SK-N-SH (cell line): ENCODE measurements at regions not wholly inside any gene's neighbourhood (a gene's known extent, or its start where the extent isn't known, plus 50 kb on each side); places are given as distances from the start of the nearest gene placed in this dataset.
A peak's percentile ranks its signal among the peaks of the same experiment; 100 is the strongest.

Experiments
- CTCF ChIA-PET: fragments of 300-600, 350-600 bp; formaldehyde crosslinking; extraction: SDS; loops from one replicate; lab custom pipeline; 2021; lab: Yijun Ruan, JAX
- POLR2A ChIA-PET: fragments of 350-600 bp; sonication (Branson Sonifier 250); formaldehyde crosslinking; extraction: SDS; loops from one replicate; lab custom pipeline; 2020; ENCODE audit warnings: antibody characterized with exemption, inconsistent platforms; lab: Yijun Ruan, JAX
- DNase-seq: peaks from one replicate; pipeline ENCODE4 v3.0.0; 2012
- H2AFZ ChIP-seq: fragments of 200-600 bp; sonication (generic); 2 replicates; pipeline ENCODE4 v1.8.1; 2016; ENCODE audit warnings: antibody characterized with exemption, mild to moderate bottlenecking, low read depth
- H3F3A ChIP-seq: fragments of 200-600 bp; sonication (generic); replicated peaks from 2 replicates; pipeline ENCODE3; 2016; ENCODE audit warnings: antibody characterized with exemption, mild to moderate bottlenecking; ENCODE audit not compliant: insufficient read depth
- H3K27ac ChIP-seq, 2 experiments: fragments of 200-500 bp in 1 of 2; fragments of 200-600 bp in 1 of 2; sonication (Bioruptor generic) in 1 of 2; sonication (generic), shearing (Covaris generic) in 1 of 2; 2 replicates each; pipeline versions ENCODE4 v1.5.1 to v1.6.1; 2014 to 2016; ENCODE audit warnings: low read depth in 2 of 2, inconsistent platforms in 1 of 2, low read length in 1 of 2, mild to moderate bottlenecking in 1 of 2, mixed read lengths in 1 of 2
- H3K27me3 ChIP-seq: fragments of 200-600 bp; sonication (generic), shearing (Covaris generic); 2 replicates; pipeline ENCODE4 v1.6.1; 2016; ENCODE audit warnings: mixed run types; ENCODE audit not compliant: insufficient read depth
- H3K36me3 ChIP-seq, 2 experiments: fragments of 200-500 bp in 1 of 2; fragments of 200-600 bp in 1 of 2; sonication (Bioruptor generic) in 1 of 2; sonication (generic) in 1 of 2; replicated peaks in 1 of 2; 2 replicates each; pipeline versions ENCODE3 to v1.5.1; 2014 to 2016; ENCODE audit warnings: low read length in 1 of 2, mild to moderate bottlenecking in 1 of 2; ENCODE audit not compliant: insufficient read depth in 2 of 2, control insufficient read depth in 1 of 2
- H3K4me1 ChIP-seq, 2 experiments: fragments of 200-500 bp in 1 of 2; fragments of 200-600 bp in 1 of 2; sonication (Bioruptor generic) in 1 of 2; sonication (generic), shearing (Covaris generic) in 1 of 2; 2 replicates each; pipeline versions ENCODE4 v1.5.1 to v1.6.1; 2014 to 2016; ENCODE audit warnings: low read depth in 1 of 2, low read length in 1 of 2, mixed run types in 1 of 2; ENCODE audit not compliant: insufficient read depth in 2 of 2, control insufficient read depth in 1 of 2
- H3K4me2 ChIP-seq: fragments of 200-600 bp; sonication (generic), shearing (Covaris generic); 2 replicates; pipeline ENCODE4 v1.6.1; 2017; ENCODE audit warnings: mixed run types
- H3K4me3 ChIP-seq, 2 experiments: fragments of 200-500 bp in 1 of 2; fragments of 200-600 bp in 1 of 2; sonication (Bioruptor generic) in 1 of 2; sonication (generic), shearing (Covaris generic) in 1 of 2; 2 replicates each; pipeline versions ENCODE4 v1.5.1 to v1.8.1; 2014 to 2016; ENCODE audit warnings: low read depth in 2 of 2, inconsistent platforms in 1 of 2, low read length in 1 of 2, mild to moderate bottlenecking in 1 of 2, mixed read lengths in 1 of 2, moderate library complexity in 1 of 2
- H3K79me2 ChIP-seq: fragments of 200-600 bp; sonication (generic); 2 replicates; pipeline ENCODE4 v1.8.1; 2017; ENCODE audit warnings: mild to moderate bottlenecking; ENCODE audit not compliant: insufficient read depth
- H3K9ac ChIP-seq: fragments of 200-600 bp; sonication (generic); 2 replicates; pipeline ENCODE4 v1.6.1; 2017; ENCODE audit warnings: mixed run types
- H3K9me2 ChIP-seq: fragments of 200-600 bp; sonication (generic); 2 replicates; pipeline ENCODE4 v1.6.1; 2017; ENCODE audit warnings: mixed run types
- H3K9me3 ChIP-seq: fragments of 200-600 bp; sonication (generic); 2 replicates; pipeline ENCODE4 v1.6.1; 2017; ENCODE audit warnings: mixed run types, mild to moderate bottlenecking, moderate library complexity
- H4K20me1 ChIP-seq: fragments of 200-600 bp; sonication (generic); 2 replicates; pipeline ENCODE4 v1.6.1; 2017; ENCODE audit warnings: mild to moderate bottlenecking, mixed run types; ENCODE audit not compliant: insufficient read depth
- CTCF ChIP-seq: fragments of 200-600 bp; sonication (generic); IDR thresholded peaks from 2 replicates; pipeline ENCODE4 v1.6.1; 2017; ENCODE audit warnings: antibody characterized with exemption, mild to moderate bottlenecking, moderate library complexity
- GATA2 ChIP-seq: sonication (generic); formaldehyde crosslinking; IDR thresholded peaks from 2 replicates; pipeline ENCODE4 v1.5.0; 2020; ENCODE audit warnings: mild to moderate bottlenecking, missing genetic modification reagents
- RAD21 ChIP-seq: IDR thresholded peaks from 2 replicates; pipeline ENCODE4 v1.6.1; 2012; ENCODE audit warnings: mild to moderate bottlenecking, low read length
- REST ChIP-seq: IDR thresholded peaks from 2 replicates; pipeline ENCODE4 v1.6.1; 2012; ENCODE audit warnings: mild to moderate bottlenecking, low read depth, low read length, moderate library complexity
- RXRA ChIP-seq: IDR thresholded peaks from 2 replicates; pipeline ENCODE4 v1.4.0; 2012; ENCODE audit warnings: low read depth, mild to moderate bottlenecking, borderline replicate concordance
- SMC3 ChIP-seq: IDR thresholded peaks from 2 replicates; pipeline ENCODE4 v1.6.1; 2012; ENCODE audit warnings: low read depth, low read length, improper control_type of control experiment
- YY1 ChIP-seq: IDR thresholded peaks from 2 replicates; pipeline ENCODE4 v1.4.0; 2012; ENCODE audit warnings: low read depth, mild to moderate bottlenecking
- WGBS: methylation state at CpG from one replicate; pipeline ENCODE4 v1.1.6; 2017; ENCODE audit warnings: low lambda C conversion rate; 5-methylcytosine and 5-hydroxymethylcytosine counted together

- ChIA-PET POLR2A (no interaction called here), CTCF (interaction anchor here (0.6 to 3.7 kb wide), 5 partner anchors 12 to 33 kb away, joined by 3 to 13 read pairs (median 5); no protein-coding TSS in a partner anchor)
- Histone ChIP-seq H3K9me3 (no peaks in the 10 kb centered on the region), H3K36me3 (no peaks in the 10 kb centered on the region), H3K27ac (no peak overlapping the region), H3K9me2 (no peaks in the 10 kb centered on the region), H3K4me1 (no peaks in the 10 kb centered on the region), H4K20me1 (no peaks in the 10 kb centered on the region), H3K4me2 (no peak overlapping the region; the same call in 1 of the 2 replicates), H2AFZ (no peak overlapping the region), H3F3A (no peaks in the 10 kb centered on the region), H3K4me3 (no peak overlapping the region), H3K27me3 (no peaks in the 10 kb centered on the region), H3K9ac (no peak overlapping the region), H3K79me2 (no peaks in the 10 kb centered on the region)
- WGBS = 71% methylated on average over 5 of the region's 5 CpGs
- no peak for DNase-seq
- TF ChIP-seq GATA2 (CRISPR knock-in tag) (no peak), YY1 (no peak), RXRA (no peak)
Observed at GRCh38 chr7:33743594-33743993, 161.7 kb upstream of the BMPER start.

GRCh38 chr7:33744293-33745075 is 160.9 kb upstream of the BMPER start:
- Histone ChIP-seq H2AFZ (no peak overlapping the region), H3K27ac (no peak overlapping the region), H3K36me3 (no peaks in the 10 kb centered on the region), H3K4me3 (no peak overlapping the region), H3K9me3 (no peaks in the 10 kb centered on the region), H3K79me2 (no peaks in the 10 kb centered on the region), H3F3A (no peaks in the 10 kb centered on the region), H3K9me2 (no peaks in the 10 kb centered on the region), H3K4me2 (no peak overlapping the region), H3K4me1 (no peaks in the 10 kb centered on the region), H3K9ac (no peak overlapping the region), H4K20me1 (no peaks in the 10 kb centered on the region), H3K27me3 (no peaks in the 10 kb centered on the region)
- TF ChIP-seq REST (no peak), SMC3 (peak; percentile 29), RAD21 (peak; percentile 45; the same call in 1 of the 2 replicates), CTCF (peak; percentile 43)
- POLR2A ChIA-PET = no interaction called here
- CTCF ChIA-PET = interaction anchor here (1.4 to 3.7 kb wide), 3 partner anchors 12 to 151 kb away, joined by 4 to 13 read pairs (median 4); no protein-coding TSS in a partner anchor
- no peak for DNase-seq
- WGBS = 57% methylated on average over 3 of the region's 3 CpGs
